A673 (cell line): ENCODE measurements at regions not wholly inside any gene's neighbourhood (a gene's known extent, or its start where the extent isn't known, plus 50 kb on each side); places are given as distances from the start of the nearest gene placed in this dataset.

Experiments
- CTCF ChIP-seq: fragments of 300-800, 200-600 bp; sonication (generic); conservative IDR thresholded peaks from 2 replicates; pipeline ENCODE4 v1.5.1; 2017; ENCODE audit warnings: low read depth, mild to moderate bottlenecking, antibody characterized with exemption, low read length, moderate library complexity, mixed read lengths
- EZH2 ChIP-seq: fragments of 200-600 bp; sonication (generic); IDR thresholded peaks from 2 replicates; pipeline ENCODE4 v1.6.1; 2017; ENCODE audit warnings: borderline replicate concordance, low read depth, mild to moderate bottlenecking, mixed read lengths, antibody characterized with exemption, low read length; ENCODE audit not compliant: poor library complexity, severe bottlenecking

- TF ChIP-seq EZH2 (no peak), CTCF (no peak)
Observed at GRCh38 chr2:47301731-47302130, 67.4 kb upstream of the EPCAM start.
